Fibroblast of villous mesenchyme (primary cell): ENCODE measurements at regions not wholly inside any gene's neighbourhood (a gene's known extent, or its start where the extent isn't known, plus 50 kb on each side); places are given as distances from the start of the nearest gene placed in this dataset.

ENCODE experiments used
- DNase-seq: peaks from one replicate; pipeline ENCODE4 v3.0.0-alpha.2; 2010; ENCODE audit warnings: low read depth
- H3K4me3 ChIP-seq: 2 replicates; pipeline ENCODE4 v1.5.1; 2011; ENCODE audit warnings: low read depth, mild to moderate bottlenecking, low read length
- CTCF ChIP-seq: IDR thresholded peaks from 2 replicates; pipeline ENCODE4 v1.5.1; 2012; ENCODE audit warnings: low read depth, mild to moderate bottlenecking, low read length; ENCODE audit not compliant: insufficient read depth

DNA sequence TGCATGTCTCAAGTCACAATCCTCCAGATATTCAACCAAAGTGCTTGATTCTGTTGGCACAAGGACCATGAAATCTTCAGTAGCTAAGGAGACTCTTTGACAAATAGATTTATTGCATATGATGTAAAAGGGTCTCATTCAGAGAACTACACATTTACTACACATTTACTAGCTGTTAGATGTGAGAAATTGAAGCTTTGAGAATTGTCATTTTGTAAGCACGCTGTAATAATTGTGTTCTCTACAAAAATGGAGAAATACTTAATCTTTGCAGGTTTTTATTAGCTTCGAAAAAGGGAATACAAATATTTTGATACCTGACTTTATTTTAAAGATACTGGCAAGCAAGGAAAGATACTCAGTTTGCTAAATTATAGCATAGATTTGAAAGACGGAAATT is 70.2 kb upstream of the CHD2 start:
- no peak overlapping the region for H3K4me3 ChIP-seq
- no peak for DNase-seq
- no peak for TF ChIP-seq CTCF

DNA sequence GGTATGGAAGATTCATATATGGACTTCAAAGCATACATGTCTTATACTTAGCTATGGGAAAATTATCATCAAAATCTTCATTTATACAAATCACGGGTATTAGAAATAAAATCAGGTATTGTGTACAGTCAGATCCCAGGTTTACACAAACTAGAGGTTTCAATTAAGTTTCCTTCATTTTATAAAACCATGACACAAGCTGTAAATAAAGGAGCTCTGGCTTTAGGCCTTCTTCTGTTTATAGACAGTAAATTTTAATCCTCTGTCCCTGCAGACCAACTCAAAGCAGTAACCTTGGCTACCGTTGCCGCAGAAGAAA is 68.8 kb upstream of the CHD2 start:
- no peak for TF ChIP-seq CTCF
- H3K4me3 ChIP-seq = peak overlapping the region; percentile 19

GRCh38 chr15:92831655-92832328 is 68.3 kb upstream of the CHD2 start:
- H3K4me3 ChIP-seq = peak overlapping the region; percentile 19
- DNase-seq = peak; percentile 95
- TF ChIP-seq CTCF = no peak

More for the DNA sequence above, 68.8 kb upstream of the CHD2 start:
- no peak for DNase-seq

DNA sequence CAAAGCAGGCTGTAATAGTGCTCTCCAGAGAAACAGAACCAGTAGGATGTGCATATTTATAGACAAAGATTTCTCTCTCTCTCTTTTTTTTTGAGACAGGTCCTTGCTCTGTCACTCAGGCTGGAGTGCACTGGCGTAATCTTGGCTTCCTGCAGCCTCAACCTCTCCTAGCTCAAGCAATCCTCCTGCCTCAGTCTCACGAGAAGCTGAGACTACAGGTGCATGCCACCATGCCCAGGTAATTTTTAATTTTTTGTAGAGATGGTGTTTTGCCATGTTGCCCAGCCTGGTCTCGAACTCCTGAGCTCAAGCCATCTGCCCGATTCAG is 67.1 kb upstream of the CHD2 start:
- TF ChIP-seq CTCF = no peak
- H3K4me3 ChIP-seq = no peak overlapping the region

GRCh38 chr15:92833493-92834271 is 66.4 kb upstream of the CHD2 start:
- no peak for DNase-seq
- no peak overlapping the region for H3K4me3 ChIP-seq
- TF ChIP-seq CTCF = no peak

More for the DNA sequence above, 67.1 kb upstream of the CHD2 start:
- no peak for DNase-seq

DNA sequence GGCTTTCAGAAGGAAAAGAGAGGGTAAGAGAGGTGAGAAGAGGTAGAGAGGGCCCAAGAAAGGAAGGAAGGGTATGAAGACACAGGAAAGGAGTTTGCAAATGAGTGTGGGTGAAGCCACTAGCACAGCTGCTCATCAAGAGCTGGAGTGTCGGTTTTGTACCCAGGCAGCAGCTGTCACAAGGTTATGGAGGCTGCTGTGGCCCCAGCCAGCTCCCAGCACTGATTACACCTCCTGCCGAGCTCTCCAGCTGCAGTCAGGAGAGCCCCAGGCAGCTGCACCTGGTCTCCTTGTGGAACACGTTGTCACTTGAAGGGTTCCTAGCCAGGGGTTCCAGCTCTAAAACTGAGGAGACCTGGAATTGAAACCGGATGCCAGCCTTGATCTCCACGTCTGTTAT is 60.4 kb upstream of the CHD2 start:
- TF ChIP-seq CTCF = no peak
- no peak for DNase-seq
- no peak overlapping the region for H3K4me3 ChIP-seq
